HepG2 (cell line): ENCODE measurements at regions not wholly inside any gene's neighbourhood (a gene's known extent, or its start where the extent isn't known, plus 50 kb on each side); places are given as distances from the start of the nearest gene placed in this dataset.
A peak's percentile ranks its signal among the peaks of the same experiment; 100 is the strongest.

ENCODE experiments used
- AHDC1 ChIP-seq: sonication (generic); formaldehyde crosslinking; IDR thresholded peaks from 2 replicates; pipeline ENCODE4 v1.5.1; 2020; ENCODE audit warnings: mild to moderate bottlenecking, missing genetic modification reagents, borderline replicate concordance
- ARID5B ChIP-seq: IDR thresholded peaks from 2 replicates; pipeline ENCODE4 v1.4.0; 2020; ENCODE audit warnings: mild to moderate bottlenecking, missing genetic modification reagents
- BRCA1 ChIP-seq: sonication (generic); formaldehyde crosslinking; IDR thresholded peaks from 2 replicates; pipeline ENCODE4 v1.4.0; 2020; ENCODE audit warnings: missing genetic modification reagents
- CREB1 ChIP-seq, 2 experiments: fragments of 450-650 bp in 1 of 2; IDR thresholded peaks; 2 replicates each; pipeline ENCODE4 v1.6.1; 2016 to 2017; ENCODE audit warnings: control low read depth in 1 of 2, mild to moderate bottlenecking in 1 of 2, missing compliant biosample characterization in 1 of 2, missing genetic modification characterization in 1 of 2
- EED ChIP-seq: sonication (generic); formaldehyde crosslinking; IDR thresholded peaks from 2 replicates; pipeline ENCODE4 v1.5.0; 2020; ENCODE audit warnings: mild to moderate bottlenecking, missing genetic modification reagents
- ELF4 ChIP-seq: sonication (generic); formaldehyde crosslinking; IDR thresholded peaks from 2 replicates; pipeline ENCODE4 v1.5.0; 2020; ENCODE audit warnings: missing genetic modification reagents, mild to moderate bottlenecking, moderate library complexity, borderline replicate concordance
- IKZF4 ChIP-seq: sonication (generic); formaldehyde crosslinking; IDR thresholded peaks from 2 replicates; pipeline ENCODE4 v1.5.1; 2020; ENCODE audit warnings: borderline replicate concordance, mild to moderate bottlenecking, low read depth, missing genetic modification reagents; ENCODE audit errors: not compliant biosample characterization
- PAF1 ChIP-seq: IDR thresholded peaks from 2 replicates; pipeline ENCODE4 v1.6.1; 2016; ENCODE audit warnings: missing genetic modification reagents, missing compliant biosample characterization
- PITX1 ChIP-seq: sonication (generic); formaldehyde crosslinking; IDR thresholded peaks from 2 replicates; pipeline ENCODE4 v1.5.1; 2020; ENCODE audit warnings: mild to moderate bottlenecking, missing genetic modification reagents
- RAD21 ChIP-seq: fragments of 450-650 bp; formaldehyde crosslinking; IDR thresholded peaks from 2 replicates; pipeline ENCODE4 v1.5.0; 2020; ENCODE audit warnings: mild to moderate bottlenecking
- REL ChIP-seq: sonication (generic); formaldehyde crosslinking; conservative IDR thresholded peaks from 2 replicates; pipeline ENCODE4 v1.8.0; 2022; ENCODE audit warnings: mild to moderate bottlenecking, missing genetic modification reagents, moderate library complexity
- SALL2 ChIP-seq: sonication (generic); formaldehyde crosslinking; IDR thresholded peaks from 2 replicates; pipeline ENCODE4 v1.8.1; 2023; ENCODE audit warnings: mild to moderate bottlenecking, missing genetic modification reagents, inconsistent platforms
- SP2 ChIP-seq: sonication (generic); formaldehyde crosslinking; IDR thresholded peaks from 2 replicates; pipeline ENCODE4 v1.5.1; 2020; ENCODE audit warnings: mild to moderate bottlenecking, missing genetic modification reagents
- WIZ ChIP-seq: sonication (generic); formaldehyde crosslinking; IDR thresholded peaks from 2 replicates; pipeline ENCODE4 v1.5.1; 2020; ENCODE audit warnings: mild to moderate bottlenecking, missing genetic modification reagents
- YEATS4 ChIP-seq: sonication (generic); formaldehyde crosslinking; IDR thresholded peaks from 2 replicates; pipeline ENCODE4 v1.4.0; 2020; ENCODE audit warnings: missing genetic modification reagents, borderline replicate concordance
- ZBTB25 ChIP-seq: IDR thresholded peaks from 2 replicates; pipeline ENCODE4 v1.6.1; 2018; ENCODE audit warnings: missing genetic modification reagents
- ZBTB7A ChIP-seq: sonication (generic); formaldehyde crosslinking; IDR thresholded peaks from 2 replicates; pipeline ENCODE4 v1.8.0; 2022; ENCODE audit warnings: mild to moderate bottlenecking, missing genetic modification reagents
- ZIK1 ChIP-seq: sonication (generic); formaldehyde crosslinking; IDR thresholded peaks from 2 replicates; pipeline ENCODE4 v1.5.0; 2020; ENCODE audit warnings: mild to moderate bottlenecking, low read depth, missing genetic modification reagents, borderline replicate concordance
- ZKSCAN1 ChIP-seq: fragments of 150-350 bp; IDR thresholded peaks from 2 replicates; pipeline ENCODE4 v1.6.1; 2014; ENCODE audit warnings: low read length
- ZNF160 ChIP-seq: sonication (generic); formaldehyde crosslinking; IDR thresholded peaks from 2 replicates; pipeline ENCODE4 v1.8.0; 2022; ENCODE audit warnings: mild to moderate bottlenecking, inconsistent platforms, missing genetic modification reagents

GRCh38 chr10:29130190-29130673 is 158.6 kb upstream of the LYZL1 start (continued):
- TF ChIP-seq AHDC1 (CRISPR knock-in tag): no peak; the same call in 1 of the 2 replicates
- TF ChIP-seq ELF4 (CRISPR knock-in tag): no peak
- TF ChIP-seq ZKSCAN1: no peak
- 0 out of 2 replicates have a peak, but pooled peaks have one; percentile 34 for TF ChIP-seq YEATS4 (CRISPR knock-in tag)
- no peak for TF ChIP-seq ZBTB7A (CRISPR knock-in tag)
- TF ChIP-seq ZBTB25 (CRISPR knock-in tag): peak; percentile 80; the same call in 1 of the 2 replicates
- TF ChIP-seq SP2 (CRISPR knock-in tag): no peak
- TF ChIP-seq RAD21 (CRISPR knock-in tag): peak; percentile 58; the same call in 1 of the 2 replicates
- TF ChIP-seq ARID5B (CRISPR knock-in tag): peak; percentile 80
- no peak for TF ChIP-seq CREB1 (IDR thresholded peaks at IDR 0.05)
- peak; percentile 55; the same call in 1 of the 2 replicates for TF ChIP-seq CREB1 (CRISPR knock-in tag; IDR thresholded peaks at IDR 0.05)
- TF ChIP-seq REL (CRISPR knock-in tag): no peak
- no peak for TF ChIP-seq ZNF160 (CRISPR knock-in tag)
- TF ChIP-seq IKZF4: no peak
- no peak for TF ChIP-seq BRCA1 (CRISPR knock-in tag)
- TF ChIP-seq SALL2 (CRISPR knock-in tag): 0 out of 2 replicates have a peak, but pooled peaks have one; percentile 40
- no peak for TF ChIP-seq PAF1 (CRISPR knock-in tag)
- no peak for TF ChIP-seq WIZ (CRISPR knock-in tag)
- TF ChIP-seq PITX1: no peak
- no peak for TF ChIP-seq ZIK1 (CRISPR knock-in tag)
- TF ChIP-seq EED (CRISPR knock-in tag): no peak
